ENCODE measurements at regions not wholly inside any gene's neighbourhood (a gene's known extent, or its start where the extent isn't known, plus 50 kb on each side); places are given as distances from the start of the nearest gene placed in this dataset.

DNA sequence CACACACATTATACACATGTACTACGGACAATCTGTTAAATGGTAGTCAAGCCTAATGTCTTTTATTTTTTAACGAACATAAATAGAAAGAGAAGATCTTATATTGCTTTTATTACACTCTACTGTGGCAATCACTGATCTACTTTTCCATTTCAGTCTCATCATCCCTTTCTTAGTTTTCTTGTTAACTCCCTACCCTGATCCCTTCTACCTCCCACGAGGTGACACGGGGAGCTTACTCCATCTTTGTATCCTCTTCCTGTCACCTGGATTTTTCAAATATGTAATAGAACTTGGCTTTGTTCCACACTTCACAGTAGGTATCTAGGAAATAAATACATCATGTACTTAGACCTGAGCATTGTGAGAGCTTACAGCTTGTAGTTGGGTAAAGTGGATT is 211.0 kb downstream of the PIK3R1 start:
- TF ChIP-seq, protein P1, sequence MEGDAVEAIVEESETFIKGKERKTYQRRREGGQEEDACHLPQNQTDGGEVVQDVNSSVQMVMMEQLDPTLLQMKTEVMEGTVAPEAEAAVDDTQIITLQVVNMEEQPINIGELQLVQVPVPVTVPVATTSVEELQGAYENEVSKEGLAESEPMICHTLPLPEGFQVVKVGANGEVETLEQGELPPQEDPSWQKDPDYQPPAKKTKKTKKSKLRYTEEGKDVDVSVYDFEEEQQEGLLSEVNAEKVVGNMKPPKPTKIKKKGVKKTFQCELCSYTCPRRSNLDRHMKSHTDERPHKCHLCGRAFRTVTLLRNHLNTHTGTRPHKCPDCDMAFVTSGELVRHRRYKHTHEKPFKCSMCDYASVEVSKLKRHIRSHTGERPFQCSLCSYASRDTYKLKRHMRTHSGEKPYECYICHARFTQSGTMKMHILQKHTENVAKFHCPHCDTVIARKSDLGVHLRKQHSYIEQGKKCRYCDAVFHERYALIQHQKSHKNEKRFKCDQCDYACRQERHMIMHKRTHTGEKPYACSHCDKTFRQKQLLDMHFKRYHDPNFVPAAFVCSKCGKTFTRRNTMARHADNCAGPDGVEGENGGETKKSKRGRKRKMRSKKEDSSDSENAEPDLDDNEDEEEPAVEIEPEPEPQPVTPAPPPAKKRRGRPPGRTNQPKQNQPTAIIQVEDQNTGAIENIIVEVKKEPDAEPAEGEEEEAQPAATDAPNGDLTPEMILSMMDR (IDR thresholded peaks at IDR 0.05): no peak
- TF ChIP-seq EP300 (IDR thresholded peaks at IDR 0.05) (no peak), POLR2A (IDR thresholded peaks at IDR 0.05; ENCODE audit: low read depth) (no peak)
